ENCODE measurements at regions not wholly inside any gene's neighbourhood (a gene's known extent, or its start where the extent isn't known, plus 50 kb on each side); places are given as distances from the start of the nearest gene placed in this dataset.

DNA sequence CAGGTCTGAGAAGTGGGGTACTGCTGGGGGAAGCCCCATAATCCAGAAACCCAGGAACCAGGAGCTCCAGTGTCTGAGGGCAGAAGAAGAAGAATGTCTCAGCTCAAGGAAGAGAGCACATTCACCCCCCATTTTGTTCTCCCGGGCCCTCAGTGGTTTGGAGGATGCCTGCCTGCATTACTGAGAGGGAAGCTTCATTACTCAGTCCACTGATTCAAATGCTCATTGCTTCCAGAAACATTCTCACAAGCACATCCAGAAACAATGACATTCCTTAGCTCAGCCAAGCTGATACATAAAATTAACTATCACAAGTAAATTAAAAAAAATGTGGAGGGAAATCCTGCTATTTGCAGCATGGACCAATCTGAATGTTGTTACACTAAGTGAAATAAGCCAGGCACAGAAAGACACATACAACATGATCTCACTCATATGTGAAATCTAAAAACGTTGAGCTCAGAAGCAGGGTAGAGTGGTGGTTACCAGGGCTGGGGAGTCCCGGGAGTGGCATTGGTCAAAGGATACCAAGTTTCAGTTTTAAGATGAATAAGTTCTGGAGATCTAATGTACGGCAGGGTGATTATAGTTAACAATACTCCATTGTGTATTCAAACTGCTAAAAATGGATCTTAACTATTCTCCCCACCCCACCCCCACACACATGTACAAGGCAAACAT lies 459.3 kb downstream of the GALR1 start:
- no peak for TF ChIP-seq POLR2A (IDR thresholded peaks at IDR 0.05)
- TF ChIP-seq, protein P1, sequence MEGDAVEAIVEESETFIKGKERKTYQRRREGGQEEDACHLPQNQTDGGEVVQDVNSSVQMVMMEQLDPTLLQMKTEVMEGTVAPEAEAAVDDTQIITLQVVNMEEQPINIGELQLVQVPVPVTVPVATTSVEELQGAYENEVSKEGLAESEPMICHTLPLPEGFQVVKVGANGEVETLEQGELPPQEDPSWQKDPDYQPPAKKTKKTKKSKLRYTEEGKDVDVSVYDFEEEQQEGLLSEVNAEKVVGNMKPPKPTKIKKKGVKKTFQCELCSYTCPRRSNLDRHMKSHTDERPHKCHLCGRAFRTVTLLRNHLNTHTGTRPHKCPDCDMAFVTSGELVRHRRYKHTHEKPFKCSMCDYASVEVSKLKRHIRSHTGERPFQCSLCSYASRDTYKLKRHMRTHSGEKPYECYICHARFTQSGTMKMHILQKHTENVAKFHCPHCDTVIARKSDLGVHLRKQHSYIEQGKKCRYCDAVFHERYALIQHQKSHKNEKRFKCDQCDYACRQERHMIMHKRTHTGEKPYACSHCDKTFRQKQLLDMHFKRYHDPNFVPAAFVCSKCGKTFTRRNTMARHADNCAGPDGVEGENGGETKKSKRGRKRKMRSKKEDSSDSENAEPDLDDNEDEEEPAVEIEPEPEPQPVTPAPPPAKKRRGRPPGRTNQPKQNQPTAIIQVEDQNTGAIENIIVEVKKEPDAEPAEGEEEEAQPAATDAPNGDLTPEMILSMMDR (IDR thresholded peaks at IDR 0.05) = no peak
